ENCODE measurements at regions not wholly inside any gene's neighbourhood (a gene's known extent, or its start where the extent isn't known, plus 50 kb on each side); places are given as distances from the start of the nearest gene placed in this dataset.
"Not testable (repeated sequence)": the region's sequence is repeated elsewhere in the genome, so short reads cannot be mapped to it uniquely, and the experiment has no call there.

GRCh38 chr4:137740141-137740540 lies 207.8 kb upstream of the PCDH18 start:
- intact Hi-C loops (cut with DNase I): no loop called here
- no peak for DNase-seq

GRCh38 chr4:137739391-137739790 lies 207.1 kb upstream of the PCDH18 start:
- no peaks in the 10 kb centered on the region for H3K4me1 ChIP-seq
- no peak overlapping the region for H3K4me3 ChIP-seq
- no peaks in the 10 kb centered on the region for H3K27me3 ChIP-seq
- H3K9ac ChIP-seq (ENCODE audit: low read depth in 2 of 2, low read length in 2 of 2): no peak overlapping the region
- no peak for DNase-seq
- no peaks in the 10 kb centered on the region for H3K9me3 ChIP-seq
- no peaks in the 10 kb centered on the region for H3K36me3 ChIP-seq
- H3K27ac ChIP-seq: no peak overlapping the region
- TF ChIP-seq CTCF (IDR thresholded peaks at IDR 0.05): no peak
- intact Hi-C loops (cut with DNase I): no loop called here

More at GRCh38 chr4:137740141-137740540, 207.8 kb upstream of the PCDH18 start:
- Histone ChIP-seq H3K4me1 (no peaks in the 10 kb centered on the region), H3K9me3 (no peaks in the 10 kb centered on the region), H3K4me3 (no peak overlapping the region), H3K27ac (no peak overlapping the region), H3K9ac (ENCODE audit: low read depth in 2 of 2, low read length in 2 of 2) (no peak overlapping the region), H3K27me3 (no peaks in the 10 kb centered on the region), H3K36me3 (no peaks in the 10 kb centered on the region)
- TF ChIP-seq CTCF (IDR thresholded peaks at IDR 0.05): no peak

- H3K36me3 ChIP-seq: no peaks in the 10 kb centered on the region
- H3K27me3 ChIP-seq: no peaks in the 10 kb centered on the region
- intact Hi-C loops (cut with DNase I): no loop called here
- H3K9me3 ChIP-seq: no peaks in the 10 kb centered on the region
- H3K4me1 ChIP-seq: no peaks in the 10 kb centered on the region
- no peak for TF ChIP-seq CTCF (IDR thresholded peaks at IDR 0.05)
- H3K9ac ChIP-seq (ENCODE audit: low read depth in 2 of 2, low read length in 2 of 2): no peak overlapping the region
- DNase-seq: no peak
- no peak overlapping the region for H3K27ac ChIP-seq
- no peak overlapping the region for H3K4me3 ChIP-seq
These were observed 206.2 kb upstream of the PCDH18 start for GRCh38 chr4:137738375-137738990.

- Histone ChIP-seq H3K4me1 (no peaks in the 10 kb centered on the region), H3K27ac (no peak overlapping the region), H3K36me3 (no peaks in the 10 kb centered on the region), H3K4me3 (no peak overlapping the region), H3K9me3 (no peaks in the 10 kb centered on the region), H3K27me3 (no peaks in the 10 kb centered on the region), H3K9ac (ENCODE audit: low read depth in 2 of 2, low read length in 2 of 2) (no peak overlapping the region)
- intact Hi-C loops (cut with DNase I): no loop called here
- TF ChIP-seq CTCF (IDR thresholded peaks at IDR 0.05): no peak
- no peak for DNase-seq
These were observed 203.3 kb upstream of the PCDH18 start for GRCh38 chr4:137735561-137736104.

GRCh38 chr4:137733174-137734141 lies 201.2 kb upstream of the PCDH18 start:
- H3K4me1 ChIP-seq; intact Hi-C loops (cut with DNase I); H3K9me3 ChIP-seq; H3K36me3 ChIP-seq; H3K9ac ChIP-seq (ENCODE audit: low read depth in 2 of 2, low read length in 2 of 2); DNase-seq; H3K27ac ChIP-seq; H3K27me3 ChIP-seq; H3K4me3 ChIP-seq: not testable (repeated sequence)
